IPS-NIHi11 (cell line): ENCODE measurements at regions not wholly inside any gene's neighbourhood (a gene's known extent, or its start where the extent isn't known, plus 50 kb on each side); places are given as distances from the start of the nearest gene placed in this dataset.
A peak's percentile ranks its signal among the peaks of the same experiment; 100 is the strongest.

Source experiments
- DNase-seq: peaks from one replicate; pipeline ENCODE4 v3.0.0; 2012; ENCODE audit warnings: mixed read lengths, low spot score

DNA sequence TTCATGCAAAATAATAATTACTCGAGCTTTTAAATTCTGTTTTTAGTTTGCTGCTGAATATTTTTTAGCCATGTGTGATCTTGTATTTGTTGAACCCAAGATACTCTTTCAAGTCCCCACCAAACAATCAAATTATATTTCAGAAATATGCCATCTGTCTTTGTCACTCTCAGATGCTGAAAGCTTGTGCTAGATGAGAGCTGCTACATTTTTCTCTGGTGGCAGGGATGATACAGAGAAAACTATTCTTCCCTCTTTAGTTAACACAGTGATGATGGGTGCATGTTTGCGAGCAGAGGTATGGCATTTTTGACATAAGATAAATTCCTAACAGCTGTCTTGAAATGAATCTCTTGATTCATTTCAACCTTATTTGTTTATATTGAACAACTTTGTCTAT lies 100.6 kb upstream of the NPHP3 start:
- no peak for DNase-seq

DNA sequence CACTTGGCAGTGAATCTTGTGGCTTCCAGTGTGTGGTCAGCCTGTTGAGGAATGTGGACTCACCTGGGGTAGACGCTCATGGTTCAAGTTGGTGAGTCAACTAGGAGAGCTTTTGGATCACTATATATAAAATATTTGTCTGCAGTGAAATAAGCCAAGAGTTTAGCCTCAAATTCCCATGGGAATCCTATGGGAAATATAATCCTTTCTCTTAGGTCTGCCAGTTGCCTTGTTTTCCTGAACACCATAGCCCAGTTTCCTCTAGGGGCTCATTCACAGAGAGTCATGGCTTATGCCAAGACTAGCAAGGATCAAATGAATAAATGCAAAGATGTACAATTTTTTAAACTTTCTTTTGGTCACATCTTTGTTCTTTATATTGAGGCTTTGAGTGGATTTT lies 100.1 kb upstream of the NPHP3 start:
- DNase-seq: no peak

DNA sequence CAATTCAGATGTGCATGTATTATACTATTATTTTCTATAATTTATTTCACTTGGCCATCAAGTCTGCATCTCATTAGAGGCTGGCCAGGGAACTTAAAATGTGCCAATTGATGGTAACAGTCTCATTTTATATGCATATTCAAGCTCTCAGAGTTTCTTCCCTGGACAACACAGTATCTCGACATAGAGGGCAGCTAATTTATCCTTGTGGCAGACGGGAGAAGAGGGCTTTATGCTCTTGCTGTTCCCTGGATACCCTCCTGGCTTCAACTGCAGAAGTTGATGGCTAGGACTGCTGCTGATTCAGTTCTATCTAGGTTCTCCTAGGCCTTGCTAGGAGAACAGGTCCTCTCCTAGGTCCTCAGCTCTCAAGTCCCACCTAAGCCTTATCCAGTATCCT lies 99.1 kb upstream of the NPHP3 start:
- DNase-seq: no peak

DNA sequence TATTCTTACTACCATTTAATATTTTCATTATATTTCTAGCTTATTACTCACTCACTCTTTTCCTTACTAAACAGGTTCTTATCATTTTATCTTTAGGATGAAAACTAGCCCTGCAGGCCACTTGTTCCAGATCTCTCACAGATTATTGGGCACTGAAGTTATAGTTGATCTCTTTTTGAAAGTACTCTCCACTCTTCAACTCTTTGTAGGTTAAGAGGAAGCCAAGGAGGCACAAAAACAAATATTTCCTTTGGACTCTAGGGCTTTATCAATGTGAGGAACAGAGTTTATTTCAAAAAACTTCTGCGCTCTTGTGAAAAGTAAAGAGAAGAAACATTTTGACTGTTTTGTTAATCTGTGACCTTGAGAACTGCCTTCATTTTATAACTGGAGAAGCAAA lies 96.0 kb upstream of the NPHP3 start:
- DNase-seq: no peak

DNA sequence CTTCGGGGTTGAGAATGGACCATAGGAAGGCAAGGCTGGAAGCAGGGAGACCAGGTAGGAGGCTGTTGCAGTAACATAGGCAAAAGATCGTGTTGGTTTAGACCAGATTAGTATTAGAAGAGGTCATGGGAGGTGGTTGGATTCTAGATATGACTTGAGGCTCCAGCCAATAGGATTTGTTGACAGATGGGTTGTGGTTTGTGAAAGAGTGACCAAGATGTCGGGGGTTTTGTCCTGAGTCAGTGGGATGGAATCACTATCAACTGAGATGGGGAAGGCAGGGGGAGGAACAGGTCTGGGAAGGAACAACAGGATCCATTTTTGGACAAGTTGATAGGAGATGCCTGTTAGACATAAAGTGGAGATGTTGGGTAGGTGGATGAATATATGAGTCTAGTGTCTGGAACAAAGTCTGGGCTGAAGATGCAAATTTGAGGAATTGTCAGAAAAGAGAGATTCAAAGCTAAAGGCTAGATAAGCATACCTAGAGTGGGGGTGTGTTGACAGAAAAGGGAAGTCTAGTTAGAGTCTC lies 95.5 kb upstream of the NPHP3 start:
- DNase-seq: no peak

DNA sequence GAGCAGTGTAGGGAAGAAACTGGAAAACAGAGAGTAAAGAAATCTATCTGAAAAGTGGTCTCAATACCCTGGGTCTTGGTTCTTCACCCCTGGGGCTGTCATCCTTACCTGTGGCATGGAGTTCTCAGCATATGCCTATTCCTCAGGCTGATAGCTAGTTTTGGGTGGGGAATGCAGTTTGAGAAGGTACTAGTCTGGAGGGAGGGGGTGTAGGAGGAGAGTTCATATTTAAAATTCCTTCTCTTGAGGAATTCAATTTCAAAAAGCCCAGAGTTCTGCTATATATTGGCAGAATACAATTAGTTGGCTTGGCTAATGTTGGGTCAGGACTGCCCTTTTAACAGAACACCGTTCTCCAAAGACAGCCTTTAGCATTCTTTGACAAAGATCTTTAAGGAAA lies 82.9 kb upstream of the NPHP3 start:
- DNase-seq: no peak

DNA sequence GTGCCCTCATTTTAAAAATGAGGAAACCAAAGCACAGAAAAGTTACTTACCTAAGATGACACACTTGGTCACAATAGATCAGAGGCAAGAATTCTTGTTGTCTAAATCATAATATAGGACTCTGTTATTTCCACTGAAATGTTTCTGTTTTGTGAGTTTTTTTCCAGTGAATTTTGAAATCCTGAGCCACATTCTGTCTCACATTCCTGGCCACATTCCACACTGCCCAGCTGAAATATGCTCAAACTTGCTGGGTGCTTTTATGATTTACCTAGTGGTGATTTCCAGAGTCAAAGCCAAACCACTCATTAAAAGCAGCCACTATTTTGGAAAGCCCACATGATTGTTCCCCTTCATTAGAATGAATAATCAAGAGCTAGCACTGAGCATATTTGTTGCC lies 82.3 kb upstream of the NPHP3 start:
- DNase-seq: no peak

DNA sequence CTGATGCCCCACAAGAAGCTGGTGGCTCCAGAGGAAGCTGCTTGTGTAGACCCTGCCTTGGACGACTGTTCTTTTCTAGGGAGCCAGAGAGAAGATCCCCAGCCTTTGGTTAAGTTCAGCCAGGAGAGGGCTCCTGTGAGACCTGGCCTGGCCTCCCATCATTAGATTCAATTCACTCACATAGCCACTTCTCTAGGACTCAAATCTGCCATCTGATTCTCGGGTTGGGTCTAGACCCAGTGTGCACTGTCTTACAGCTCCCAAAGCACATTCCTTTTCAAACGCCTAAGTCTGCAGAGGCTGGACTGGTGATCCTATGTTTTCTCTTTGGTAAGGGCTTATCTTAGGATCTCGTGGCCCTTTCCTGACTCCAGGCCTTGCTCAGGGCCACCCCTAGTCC lies 81.7 kb upstream of the NPHP3 start:
- peak; percentile 56 for DNase-seq

DNA sequence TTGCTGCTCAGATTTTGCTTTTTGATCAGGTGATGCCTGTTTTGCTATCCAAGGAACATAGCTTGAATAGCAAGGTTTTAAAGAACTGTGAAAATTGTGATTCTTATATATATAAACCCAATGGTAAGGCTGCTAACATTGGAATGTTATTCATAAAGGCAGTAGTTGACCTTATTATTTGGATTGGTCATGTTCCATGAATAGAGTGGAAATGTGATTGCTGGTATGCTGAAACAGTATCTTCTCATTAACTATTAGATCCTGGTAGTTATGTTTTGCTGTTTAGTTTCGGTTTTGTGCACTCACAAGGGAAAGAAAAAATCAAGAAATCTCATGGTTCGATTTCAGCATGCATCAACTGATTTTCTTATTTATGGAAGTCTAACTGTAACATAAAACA lies 78.7 kb upstream of the NPHP3 start:
- DNase-seq: no peak

DNA sequence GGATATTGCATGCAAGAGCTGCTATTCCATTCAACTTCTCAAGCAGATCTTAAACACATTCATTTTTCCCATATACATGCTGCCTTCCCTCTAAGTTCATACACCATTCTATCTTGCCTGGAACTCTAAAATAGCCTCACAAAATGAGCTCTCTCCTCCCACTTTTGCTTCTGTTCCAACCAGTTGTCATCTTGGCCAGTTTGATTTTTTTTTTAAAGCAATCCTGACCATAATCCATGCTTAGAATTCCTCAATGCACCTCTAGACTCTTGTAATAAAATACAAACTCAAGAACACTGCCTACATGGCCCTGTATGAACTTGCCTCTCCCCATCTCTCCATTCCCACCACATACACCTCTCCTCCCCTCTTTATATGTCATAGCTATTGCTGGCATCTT lies 68.6 kb upstream of the NPHP3 start:
- no peak for DNase-seq

DNA sequence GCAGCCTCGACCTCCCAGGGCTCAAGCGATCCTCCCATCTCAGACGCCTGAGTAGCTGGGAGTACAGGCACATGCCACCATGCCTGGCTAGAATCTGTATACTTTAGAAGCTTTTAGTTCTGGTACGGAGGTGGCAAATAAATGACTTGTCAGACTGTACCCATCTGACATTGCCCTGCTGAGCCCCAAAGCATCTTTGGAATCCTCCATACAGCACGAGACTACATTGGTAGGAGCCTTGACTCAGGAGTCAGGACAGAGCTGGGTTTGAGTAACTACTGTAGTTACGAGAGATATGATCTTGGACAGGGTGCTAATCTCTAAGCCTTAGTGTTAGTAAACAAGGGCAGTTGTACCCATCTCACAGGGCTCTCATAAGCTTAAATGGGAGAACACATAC lies 67.8 kb upstream of the NPHP3 start:
- DNase-seq: no peak

DNA sequence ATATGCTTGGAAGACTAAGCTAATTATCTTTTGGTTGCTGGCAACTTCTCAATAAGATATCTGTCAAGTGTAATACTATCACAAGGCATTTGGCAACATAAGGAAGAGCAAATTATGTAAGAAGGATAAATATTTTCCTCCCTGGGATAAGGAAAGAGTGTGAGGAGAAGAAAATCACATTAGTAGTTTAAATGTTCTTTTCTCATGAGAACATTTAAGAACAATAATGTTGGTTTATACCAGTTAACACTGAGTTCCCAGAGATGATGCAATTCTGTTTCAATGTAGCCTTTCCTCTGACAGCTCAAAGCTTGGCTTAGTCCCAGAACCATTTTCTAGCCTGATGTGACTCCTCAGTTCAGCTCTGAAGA lies 66.1 kb upstream of the NPHP3 start:
- no peak for DNase-seq

DNA sequence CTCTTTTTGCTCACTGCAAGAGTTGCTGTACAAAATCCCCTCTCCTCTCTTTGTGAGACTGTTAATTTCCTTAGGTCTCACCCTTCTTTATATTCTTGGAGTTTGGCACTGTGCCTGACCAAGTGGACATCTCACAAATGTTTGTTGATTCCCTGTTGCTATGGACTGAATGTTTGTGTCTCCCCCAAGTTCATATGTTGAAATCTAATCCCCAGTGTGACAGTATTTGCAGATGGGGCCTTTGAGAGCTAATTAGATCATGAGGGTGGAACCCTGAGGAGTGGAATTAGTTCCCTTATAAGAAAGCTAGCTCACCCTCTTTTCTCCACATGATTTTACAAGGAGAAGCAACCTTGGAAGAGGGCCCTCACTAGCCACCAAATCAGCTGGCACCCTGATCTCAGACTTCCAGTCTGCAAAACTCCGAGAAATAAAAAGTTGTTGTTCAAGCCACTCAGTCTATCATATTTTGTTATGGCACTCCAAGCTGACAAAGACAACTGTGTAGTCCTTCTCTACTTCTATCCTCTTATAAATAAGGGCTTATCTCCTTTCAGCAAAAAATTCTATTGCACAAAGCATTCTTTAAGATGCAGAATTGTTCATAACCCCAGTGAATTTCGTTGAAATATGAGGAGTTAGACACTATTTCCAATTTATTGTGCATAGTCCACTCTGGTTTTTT lies 65.5 kb upstream of the NPHP3 start:
- no peak for DNase-seq

DNA sequence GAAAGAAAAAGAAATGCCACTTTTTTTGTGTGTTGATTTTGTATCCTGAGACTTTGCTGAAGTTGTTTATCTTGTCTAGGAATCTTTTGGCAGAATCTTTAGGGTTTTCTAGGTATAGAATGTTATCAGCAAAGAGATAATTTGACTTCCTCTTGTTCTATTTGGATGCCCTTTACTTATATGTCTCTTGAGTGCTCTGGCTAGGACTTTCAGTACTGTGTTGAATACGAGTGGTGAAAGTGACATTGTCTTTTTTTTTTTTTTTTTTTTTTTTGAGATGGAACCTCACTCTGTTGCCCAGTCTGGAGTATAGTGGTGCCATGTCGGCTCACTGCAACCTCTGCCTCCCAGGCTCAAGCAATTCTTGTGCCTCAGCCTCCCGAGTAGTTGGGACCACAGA lies 64.7 kb upstream of the NPHP3 start:
- no peak for DNase-seq

DNA sequence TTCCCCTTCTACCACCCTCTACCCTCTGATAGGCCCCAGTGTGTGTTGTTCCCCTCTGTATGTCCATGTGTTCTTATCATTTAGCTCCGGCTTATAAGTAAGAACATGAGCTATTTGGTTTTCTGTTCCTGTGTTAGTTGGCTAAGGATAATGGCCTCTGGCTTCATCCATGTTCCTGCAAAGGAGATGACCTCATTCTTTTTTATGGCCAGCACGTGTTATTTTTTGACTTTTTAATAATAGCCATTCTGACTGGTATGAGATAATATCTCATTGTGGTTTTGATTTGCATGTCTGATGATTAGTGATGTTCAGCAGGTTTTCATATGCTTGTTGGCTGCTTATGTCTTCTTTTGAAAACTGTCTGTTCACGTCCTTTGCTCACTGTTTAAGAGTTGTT lies 63.1 kb upstream of the NPHP3 start:
- DNase-seq: no peak

DNA sequence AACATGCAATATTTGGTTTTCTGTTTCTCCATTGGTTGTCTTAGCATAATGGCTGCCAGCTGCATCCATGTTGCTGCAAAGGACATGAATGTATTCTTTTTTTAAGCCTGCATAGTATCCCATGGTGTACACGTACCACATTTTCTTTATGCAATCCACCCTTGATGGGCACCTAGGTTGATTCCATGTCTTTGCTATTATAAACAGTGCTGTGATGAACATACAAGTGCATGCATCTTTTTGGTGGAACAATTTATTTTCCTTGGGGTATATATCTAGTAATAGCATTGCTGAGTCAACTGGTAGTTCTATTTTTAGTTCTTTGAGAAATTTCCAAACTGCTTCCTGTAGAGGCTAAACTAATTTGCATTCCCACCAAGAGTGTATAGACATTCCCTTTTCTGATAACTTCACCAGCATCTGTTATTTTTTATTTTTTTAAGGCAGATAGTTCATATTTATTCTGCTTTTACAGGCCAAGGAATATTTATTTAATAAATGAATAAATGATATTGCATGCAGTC lies 62.4 kb upstream of the NPHP3 start:
- DNase-seq: no peak

DNA sequence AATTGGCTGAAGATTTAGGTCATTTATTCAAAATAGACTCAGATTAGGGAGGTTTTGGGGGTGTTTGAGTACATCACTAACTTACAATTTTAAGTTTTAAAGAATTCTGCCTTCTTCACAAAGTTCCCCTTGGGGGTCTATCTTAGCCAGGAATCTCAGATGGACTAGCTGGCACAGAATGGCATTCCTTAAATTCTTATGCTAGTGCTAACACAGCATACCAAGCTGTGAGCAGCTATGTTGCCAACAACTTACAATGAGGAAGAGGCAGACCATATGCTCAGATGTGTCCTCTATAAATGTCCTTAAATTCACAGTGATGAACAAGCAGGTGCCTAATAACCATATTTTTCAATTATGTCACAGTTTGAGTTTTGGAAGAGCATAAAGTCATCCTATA lies 60.9 kb upstream of the NPHP3 start:
- DNase-seq: peak; percentile 39

DNA sequence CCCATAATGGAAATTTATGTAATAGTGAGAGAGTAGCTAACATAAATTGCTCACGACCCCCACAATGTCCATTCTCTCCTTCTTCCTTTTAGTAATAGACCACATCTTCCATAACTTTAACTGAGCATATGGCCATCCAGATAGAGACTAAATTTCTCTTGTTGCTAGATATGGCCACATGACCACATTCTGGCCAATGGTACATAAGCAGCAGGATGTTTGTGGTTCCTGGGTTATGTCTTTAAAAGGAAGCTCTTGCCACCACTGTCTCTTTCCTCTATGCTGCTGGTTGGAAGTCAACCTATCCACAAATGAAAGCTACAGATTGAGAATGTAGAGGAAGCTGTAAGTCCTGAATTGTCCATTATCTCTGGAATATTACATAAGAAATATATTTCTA lies 59.7 kb upstream of the NPHP3 start:
- no peak for DNase-seq

DNA sequence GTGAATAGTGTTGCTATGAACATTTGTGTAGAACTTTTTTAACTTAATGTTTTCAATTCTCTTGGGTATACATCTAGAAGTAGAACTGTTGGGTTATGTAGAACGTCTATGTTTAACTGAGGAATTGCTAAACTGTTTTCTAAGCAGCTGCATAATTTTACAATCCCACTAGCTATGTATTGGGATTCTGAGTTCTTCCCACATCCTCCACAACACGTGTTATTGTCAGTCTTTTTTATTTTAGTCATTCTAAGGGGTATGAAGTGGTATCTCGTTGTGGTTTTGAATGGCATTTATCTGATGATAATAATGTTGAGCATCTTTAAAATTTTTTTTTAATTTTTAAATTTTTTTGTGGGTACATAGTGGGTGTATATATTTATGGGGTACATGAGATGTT lies 55.0 kb upstream of the NPHP3 start:
- no peak for DNase-seq

DNA sequence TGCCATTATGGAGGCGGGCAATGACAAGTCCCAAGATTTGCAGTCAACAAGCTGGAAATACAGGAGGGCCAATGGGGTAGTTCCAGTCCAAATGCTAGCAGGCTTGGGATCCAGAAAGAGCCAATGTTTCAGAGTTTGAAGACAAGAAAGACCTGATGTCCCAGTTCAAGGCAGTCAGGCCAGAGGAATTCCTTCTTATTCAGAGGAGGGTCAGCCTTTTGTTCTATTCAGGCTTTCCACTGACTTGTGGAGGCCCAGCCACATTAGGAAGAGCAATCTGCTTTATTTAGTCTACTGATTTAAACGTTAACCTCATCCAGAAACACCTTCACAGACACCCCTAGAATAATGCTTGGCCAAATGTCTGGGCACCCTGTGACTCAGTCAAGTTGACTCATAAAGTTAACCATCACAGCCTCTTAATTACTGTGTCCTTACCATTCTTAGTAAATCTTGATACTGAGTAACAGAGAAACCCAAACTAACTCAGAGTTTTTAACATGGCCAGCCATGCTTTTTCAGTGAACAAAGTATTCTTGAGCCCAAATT lies 50.9 kb upstream of the NPHP3 start:
- DNase-seq: no peak

DNA sequence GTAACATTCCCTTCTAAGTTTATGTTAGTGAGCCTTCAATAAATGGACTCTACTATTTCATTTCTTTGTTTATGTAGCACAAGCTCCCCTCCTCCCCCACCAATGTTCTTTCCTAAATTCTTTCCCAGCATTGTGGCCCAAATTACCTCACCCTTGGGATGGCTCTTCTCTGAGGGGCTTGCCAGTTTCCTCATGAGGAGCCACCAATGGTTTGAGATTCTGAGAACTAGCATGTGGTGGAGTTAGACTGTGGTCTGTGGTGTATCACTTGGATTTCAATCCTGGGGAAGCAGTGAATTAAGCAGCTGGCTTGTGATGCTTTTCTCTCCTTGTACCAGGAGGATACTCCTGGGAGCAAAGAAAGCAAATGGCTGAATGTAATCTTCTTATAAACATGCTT lies 50.0 kb upstream of the NPHP3 start:
- no peak for DNase-seq
